H9 (cell line): ENCODE measurements at regions not wholly inside any gene's neighbourhood (a gene's known extent, or its start where the extent isn't known, plus 50 kb on each side); places are given as distances from the start of the nearest gene placed in this dataset.

ENCODE experiments used
- DNase-seq: peaks from one replicate; pipeline ENCODE4 v3.0.0-alpha.2; 2017
- H2AFZ ChIP-seq: one replicate; pipeline ENCODE4 v1.6.1; 2013; ENCODE audit warnings: mild to moderate bottlenecking, low read length, control low read depth, moderate library complexity
- H2AK5ac ChIP-seq: 2 replicates; pipeline ENCODE4 v1.6.1; 2013; ENCODE audit warnings: low read length, control low read depth, mixed read lengths; ENCODE audit not compliant: insufficient read length
- H2BK120ac ChIP-seq: one replicate; pipeline ENCODE4 v1.6.1; 2013; ENCODE audit warnings: low read depth, mild to moderate bottlenecking, low read length, control low read depth, inconsistent platforms; ENCODE audit not compliant: poor library complexity, severe bottlenecking
- H2BK12ac ChIP-seq: 2 replicates; pipeline ENCODE4 v1.6.1; 2013; ENCODE audit warnings: low read length, control low read depth, mixed read lengths, low read depth; ENCODE audit not compliant: insufficient read length
- H2BK15ac ChIP-seq: 2 replicates; pipeline ENCODE4 v1.6.1; 2013; ENCODE audit warnings: low read depth, low read length, control low read depth
- H2BK20ac ChIP-seq: one replicate; pipeline ENCODE4 v1.6.1; 2013; ENCODE audit warnings: low read depth, mild to moderate bottlenecking, low read length, control low read depth, inconsistent platforms; ENCODE audit not compliant: poor library complexity, severe bottlenecking
- H2BK5ac ChIP-seq: 2 replicates; pipeline ENCODE4 v1.6.1; 2013; ENCODE audit warnings: low read length, control low read depth, mixed read lengths; ENCODE audit not compliant: insufficient read length
- H3K14ac ChIP-seq: 2 replicates; pipeline ENCODE4 v1.6.1; 2013; ENCODE audit warnings: low read length, control low read depth; ENCODE audit not compliant: insufficient read depth
- H3K18ac ChIP-seq: 2 replicates; pipeline ENCODE4 v1.6.1; 2013; ENCODE audit warnings: low read depth, mild to moderate bottlenecking, mixed read lengths, low read length, control low read depth; ENCODE audit not compliant: insufficient read length
- H3K23ac ChIP-seq: 2 replicates; pipeline ENCODE4 v1.6.1; 2013; ENCODE audit warnings: low read length, control low read depth, mixed read lengths, low read depth; ENCODE audit not compliant: insufficient read length
- H3K23me2 ChIP-seq: 2 replicates; pipeline ENCODE4 v1.6.1; 2013; ENCODE audit warnings: low read depth, mild to moderate bottlenecking, mixed read lengths, low read length, control low read depth; ENCODE audit not compliant: insufficient read length, poor library complexity, severe bottlenecking
- H3K27ac ChIP-seq: 2 replicates; pipeline ENCODE4 v1.5.1; 2013; ENCODE audit warnings: low read length, control low read depth, mixed read lengths, low read depth; ENCODE audit not compliant: insufficient read length
- H3K27me3 ChIP-seq: 2 replicates; pipeline ENCODE4 v1.6.1; 2013; ENCODE audit warnings: low read length, control low read depth, inconsistent platforms; ENCODE audit not compliant: insufficient read depth
- H3K4ac ChIP-seq: 2 replicates; pipeline ENCODE4 v1.6.1; 2013; ENCODE audit warnings: low read depth, mild to moderate bottlenecking, control low read depth, inconsistent platforms, low read length, moderate library complexity
- H3K4me1 ChIP-seq: 2 replicates; pipeline ENCODE4 v1.6.1; 2013; ENCODE audit warnings: low read length, control low read depth, inconsistent platforms; ENCODE audit not compliant: insufficient read depth
- H3K4me2 ChIP-seq: 2 replicates; pipeline ENCODE4 v1.6.1; 2013; ENCODE audit warnings: low read length, control low read depth, mixed read lengths; ENCODE audit not compliant: insufficient read length, insufficient read depth
- H3K56ac ChIP-seq: 2 replicates; pipeline ENCODE4 v1.6.1; 2013; ENCODE audit warnings: low read depth, mild to moderate bottlenecking, mixed read lengths, low read length, control low read depth; ENCODE audit not compliant: insufficient read length
- H3K79me1 ChIP-seq: 2 replicates; pipeline ENCODE4 v1.6.1; 2013; ENCODE audit warnings: low read depth, mild to moderate bottlenecking, moderate library complexity, low read length, control low read depth, inconsistent platforms; ENCODE audit not compliant: insufficient read depth, poor library complexity, severe bottlenecking
- H3K79me2 ChIP-seq: 2 replicates; pipeline ENCODE4 v1.6.1; 2013; ENCODE audit warnings: low read length, control low read depth, inconsistent platforms; ENCODE audit not compliant: insufficient read depth
- H3K9ac ChIP-seq: 2 replicates; pipeline ENCODE4 v1.6.1; 2013; ENCODE audit warnings: low read length, control low read depth, mixed read lengths; ENCODE audit not compliant: insufficient read length; ENCODE audit errors: extremely low read depth
- H3K9me3 ChIP-seq: one replicate; pipeline ENCODE4 v1.6.1; 2013; ENCODE audit warnings: low read depth, low read length, inconsistent platforms; ENCODE audit not compliant: control insufficient read depth
- H3T11ph ChIP-seq: one replicate; pipeline ENCODE4 v1.6.1; 2013; ENCODE audit warnings: mild to moderate bottlenecking, low read length, control low read depth, inconsistent platforms
- H4K20me1 ChIP-seq: one replicate; pipeline ENCODE4 v1.6.1; 2013; ENCODE audit not compliant: control insufficient read depth, insufficient read length, insufficient read depth
- H4K5ac ChIP-seq: 2 replicates; pipeline ENCODE4 v1.6.1; 2013; ENCODE audit warnings: low read depth, mild to moderate bottlenecking, mixed read lengths, low read length, control low read depth; ENCODE audit not compliant: insufficient read length
- H4K8ac ChIP-seq: replicated peaks from 2 replicates; pipeline ENCODE4 v1.6.1; 2013; ENCODE audit warnings: low read length, control low read depth, mixed read lengths, low read depth; ENCODE audit not compliant: insufficient read length
- H4K91ac ChIP-seq: 2 replicates; pipeline ENCODE4 v1.6.1; 2013; ENCODE audit warnings: low read depth, mild to moderate bottlenecking, moderate library complexity, mixed read lengths, low read length, control low read depth; ENCODE audit not compliant: insufficient read length
- H3K27ac Mint-ChIP-seq, 3 experiments: 2 replicates in 2 of 3; 3 replicates in 1 of 3; pipeline ENCODE4 v1.8.0; 2020 to 2021; ENCODE audit warnings: mixed read lengths in 3 of 3, mild to moderate bottlenecking in 1 of 3, moderate library complexity in 1 of 3
- H3K27me3 Mint-ChIP-seq: 2 replicates; pipeline ENCODE4 v1.8.0; 2021; ENCODE audit warnings: low read depth, mild to moderate bottlenecking, moderate library complexity, mixed read lengths
- H3K36me3 Mint-ChIP-seq, 3 experiments: 2 replicates in 2 of 3; 3 replicates in 1 of 3; pipeline ENCODE4 v1.8.0; 2020 to 2021; ENCODE audit warnings: low read depth in 3 of 3, mixed read lengths in 3 of 3; ENCODE audit not compliant: insufficient read depth in 1 of 3
- H3K4me1 Mint-ChIP-seq, 2 experiments: 2 replicates each; pipeline ENCODE4 v1.8.0; 2020; ENCODE audit warnings: mixed read lengths in 2 of 2
- H3K4me3 Mint-ChIP-seq, 2 experiments: 2 replicates in 1 of 2; 3 replicates in 1 of 2; pipeline ENCODE4 v1.8.0; 2020 to 2021; ENCODE audit warnings: mild to moderate bottlenecking in 2 of 2, mixed read lengths in 2 of 2, moderate library complexity in 1 of 2
- H3K9me3 Mint-ChIP-seq, 2 experiments: 2 replicates in 1 of 2; 3 replicates in 1 of 2; pipeline ENCODE4 v1.8.0; 2020; ENCODE audit warnings: mild to moderate bottlenecking in 2 of 2, mixed read lengths in 2 of 2, moderate library complexity in 1 of 2
- CTCF ChIP-seq: fragments of 200-600 bp; sonication (generic); conservative IDR thresholded peaks from 3 replicates; pipeline ENCODE4 v1.8.0; 2021; ENCODE audit warnings: antibody characterized with exemption, mild to moderate bottlenecking
- WGBS: extraction: QIAGEN DNeasy Blood & Tissue Kit; methylation state at CpG from one replicate; pipeline ENCODE4 v1.1.7; 2013; ENCODE audit warnings: missing lambda C conversion rate, low lambda C conversion rate, mixed read lengths; ENCODE audit not compliant: insufficient read length; ENCODE audit errors: extremely low coverage; 5-methylcytosine and 5-hydroxymethylcytosine counted together

DNA sequence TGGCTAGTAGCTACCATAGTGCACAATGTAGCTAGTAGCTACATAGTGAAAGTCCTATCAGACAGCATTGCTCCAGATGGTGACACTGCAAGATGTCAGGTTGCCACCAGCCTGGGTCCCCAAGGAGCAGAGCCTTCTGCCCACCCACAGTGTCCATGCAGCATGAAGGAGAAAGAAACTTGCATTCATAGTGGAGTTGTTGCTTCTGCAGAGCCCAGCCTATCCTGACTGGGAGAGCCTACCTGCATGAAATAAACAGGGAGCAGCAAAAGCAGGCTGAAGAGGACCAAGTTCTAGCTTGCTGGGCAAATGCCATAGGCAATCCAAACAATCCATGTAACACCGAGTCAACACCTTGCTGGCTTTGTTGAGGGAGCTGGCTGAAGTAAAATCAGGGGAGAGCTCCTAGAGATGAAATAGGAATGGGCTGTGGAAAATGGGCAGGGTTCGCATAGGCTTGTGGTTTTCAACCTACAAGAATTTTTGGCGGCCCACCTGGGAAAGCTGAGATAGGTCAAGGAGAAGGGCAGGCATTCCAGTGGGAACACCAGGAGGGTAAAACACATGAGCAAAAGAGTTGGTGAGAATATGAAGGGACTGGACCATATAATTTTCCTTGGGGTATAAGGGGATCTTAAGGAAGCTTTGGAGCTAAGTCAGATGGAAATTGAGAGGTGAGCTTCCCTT is 195.8 kb downstream of the CYP26B1 start:
- Histone ChIP-seq H4K8ac (no peak overlapping the region), H3K79me2 (no peaks in the 10 kb centered on the region), H3K9ac (no peak overlapping the region), H3K27me3 (no peaks in the 10 kb centered on the region), H3K79me1 (no peaks in the 10 kb centered on the region), H3K14ac (no peak overlapping the region), H3K4ac (no peak overlapping the region), H2AFZ (no peak overlapping the region), H2BK120ac (no peak overlapping the region), H3K23me2 (no peaks in the 10 kb centered on the region), H3K9me3 (no peaks in the 10 kb centered on the region), H2BK5ac (no peak overlapping the region), H2BK20ac (no peak overlapping the region), H3K27ac (no peak overlapping the region), H3K56ac (no peak overlapping the region), H3T11ph (no peak overlapping the region), H4K91ac (no peak overlapping the region), H4K20me1 (no peaks in the 10 kb centered on the region), H2AK5ac (no peak overlapping the region), H2BK12ac (no peak overlapping the region), H3K23ac (no peak overlapping the region), H3K4me1 (no peaks in the 10 kb centered on the region), H3K18ac (no peak overlapping the region), H2BK15ac (no peak overlapping the region), H3K4me2 (no peak overlapping the region), H4K5ac (no peak overlapping the region)
- DNase-seq = no peak
- Mint-ChIP-seq H3K27ac (no peak overlapping the region), H3K36me3 (peaks cover 0 to 8% (median 2%) of the 10 kb centered on the region in 3 experiments; a peak in 4 of 7 replicates), H3K9me3 (peaks cover 10 to 14% of the 10 kb centered on the region in 2 experiments), H3K27me3 (peaks cover 2% of the 10 kb centered on the region; the same call in 1 of the 2 replicates), H3K4me1 (peaks cover 2 to 8% of the 10 kb centered on the region in 2 experiments; a peak in 3 of 4 replicates), H3K4me3 (no peak overlapping the region)
- WGBS = no CpG with 5 or more reads among the region's 3 CpGs
- no peak for TF ChIP-seq CTCF
